HG02973 (cell line): ENCODE measurements at regions not wholly inside any gene's neighbourhood (a gene's known extent, or its start where the extent isn't known, plus 50 kb on each side); places are given as distances from the start of the nearest gene placed in this dataset.

ENCODE experiments used
- ATAC-seq: cut with Tn5 transposase; IDR thresholded peaks from one replicate; pipeline ENCODE4 v1.9.1; 2021; ENCODE audit warnings: moderate library complexity; ENCODE audit not compliant: unreplicated experiment

- no peak for ATAC-seq
These were observed 1354.5 kb downstream of the BRD1 start for GRCh38 chr22:48473202-48473601.

GRCh38 chr22:48464246-48464645 is 1363.4 kb downstream of the BRD1 start:
- no peak for ATAC-seq

GRCh38 chr22:48459859-48460823 is 1367.5 kb downstream of the BRD1 start:
- ATAC-seq: no peak

- ATAC-seq: no peak
These were observed 1368.4 kb downstream of the BRD1 start for GRCh38 chr22:48459259-48459658.

GRCh38 chr22:48456449-48456848 is 1371.2 kb downstream of the BRD1 start:
- no peak for ATAC-seq

- ATAC-seq: no peak
These were observed 1373.8 kb downstream of the BRD1 start for GRCh38 chr22:48453751-48454485.

- no peak for ATAC-seq
These were observed 1374.5 kb downstream of the BRD1 start for GRCh38 chr22:48453171-48453570.

- no peak for ATAC-seq
These were observed 1374.9 kb downstream of the BRD1 start for GRCh38 chr22:48452766-48453165.

GRCh38 chr22:48451891-48452290 is 1375.8 kb downstream of the BRD1 start:
- ATAC-seq: no peak

- no peak for ATAC-seq
These were observed 1377.4 kb downstream of the BRD1 start for GRCh38 chr22:48450188-48450825.

- ATAC-seq: no peak
These were observed 1378.0 kb downstream of the BRD1 start for GRCh38 chr22:48449466-48450187.

- no peak for ATAC-seq
These were observed 1378.9 kb downstream of the BRD1 start for GRCh38 chr22:48448821-48449220.

GRCh38 chr22:48445113-48445827 is 1382.4 kb downstream of the BRD1 start:
- no peak for ATAC-seq

- peak; percentile 54 for ATAC-seq
These were observed 1383.2 kb downstream of the BRD1 start for GRCh38 chr22:48444320-48445112.

GRCh38 chr22:48443680-48444079 is 1384.0 kb downstream of the BRD1 start:
- no peak for ATAC-seq

GRCh38 chr22:48442663-48443062 is 1385.0 kb downstream of the BRD1 start:
- ATAC-seq: no peak

- no peak for ATAC-seq
These were observed 1386.2 kb downstream of the BRD1 start for GRCh38 chr22:48441553-48441850.

- ATAC-seq: no peak
These were observed 1386.8 kb downstream of the BRD1 start for GRCh38 chr22:48440673-48441552.

- ATAC-seq: no peak
These were observed 1387.5 kb downstream of the BRD1 start for GRCh38 chr22:48440176-48440575.
